Suppressor macrophage (primary cell): ENCODE measurements at regions not wholly inside any gene's neighbourhood (a gene's known extent, or its start where the extent isn't known, plus 50 kb on each side); places are given as distances from the start of the nearest gene placed in this dataset.
"Not testable (repeated sequence)": the region's sequence is repeated elsewhere in the genome, so short reads cannot be mapped to it uniquely, and the experiment has no call there.

ENCODE experiments used
- DNase-seq, 4 experiments: peaks; one replicate each; pipeline ENCODE4 v3.0.0-alpha.2; 2020 to 2022

DNA sequence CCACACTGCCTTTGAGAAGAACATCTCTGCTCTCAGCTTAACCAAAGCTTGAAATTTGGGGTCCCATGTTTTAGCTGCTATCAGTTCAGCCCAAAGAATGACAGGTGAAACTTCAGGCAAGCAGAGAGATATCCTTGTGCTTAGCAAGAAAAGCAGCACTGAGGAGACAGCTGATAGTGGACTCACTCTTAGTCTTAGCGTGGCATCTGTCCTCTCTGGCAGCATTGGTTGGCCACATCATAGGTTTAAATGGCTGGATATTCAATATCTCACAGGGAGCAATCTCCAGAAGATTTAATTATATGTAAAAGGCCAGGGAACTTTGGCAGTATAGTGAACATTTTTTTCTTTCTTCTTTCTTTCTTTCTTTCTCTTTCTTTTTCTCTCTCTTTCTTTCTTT, 131.1 kb upstream of the SGK1 start:
- DNase-seq, result no peak

DNA sequence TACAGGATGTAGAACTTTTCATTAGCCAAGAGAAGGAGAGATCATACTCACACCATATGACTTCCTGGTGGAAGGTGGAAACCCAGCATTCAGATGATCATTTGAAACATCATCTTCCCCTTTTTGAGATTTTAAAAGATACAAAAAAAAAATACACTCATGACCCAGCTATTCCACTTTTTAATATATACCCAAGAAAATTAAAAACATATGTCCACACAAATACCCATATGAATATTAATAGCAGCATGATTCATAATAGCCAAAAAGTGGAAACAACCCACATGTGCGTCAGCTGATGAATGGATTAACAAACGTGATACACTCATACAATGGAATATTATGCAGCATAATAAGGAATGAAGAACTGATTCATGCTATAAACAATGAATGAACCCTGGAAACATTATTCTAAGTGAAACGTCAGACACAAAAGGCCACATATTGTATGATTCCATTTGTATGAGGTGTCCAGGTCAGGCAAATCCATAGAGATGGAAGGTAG, 130.0 kb upstream of the SGK1 start:
- peak; percentile 63 to 94 (median 82) for DNase-seq

DNA sequence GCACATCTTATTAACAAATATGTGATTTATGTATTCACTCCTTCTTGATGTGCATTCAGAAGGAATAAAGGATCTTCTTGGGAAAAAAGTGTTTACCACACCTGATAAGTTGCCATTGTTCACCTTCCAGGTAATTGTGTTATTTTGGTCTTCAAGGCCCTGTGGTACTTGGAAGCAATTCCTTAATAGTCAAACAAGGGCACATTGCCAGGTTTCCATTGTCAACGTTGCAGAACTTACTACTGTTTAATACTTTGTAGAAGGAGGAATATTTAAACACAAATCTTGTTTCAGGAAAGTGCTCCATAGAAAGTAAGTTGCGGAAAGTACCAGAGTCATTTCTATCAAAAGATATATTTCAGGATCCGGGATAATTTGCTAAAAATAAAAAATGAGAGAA, 129.5 kb upstream of the SGK1 start:
- peak in 2 of 4 experiments; percentile 42 to 57 for DNase-seq

DNA sequence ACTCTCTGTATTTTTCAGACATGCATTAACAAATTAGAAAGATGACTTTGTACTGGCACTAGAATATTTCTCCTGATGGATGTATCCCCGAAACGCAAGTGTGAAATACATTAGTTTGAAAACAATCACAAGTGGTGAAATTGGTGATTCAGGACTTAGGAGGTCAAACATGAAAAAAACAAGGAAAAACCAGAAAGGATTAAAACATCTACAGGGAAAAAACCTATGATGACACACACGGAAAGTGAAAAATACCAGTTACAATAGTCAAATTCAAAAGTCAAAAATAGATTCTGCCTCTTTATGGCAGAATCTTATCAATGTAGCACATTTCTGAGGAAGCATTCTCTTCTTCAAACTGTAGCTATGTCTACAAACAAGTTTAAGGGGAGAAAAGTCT, 129.0 kb upstream of the SGK1 start:
- DNase-seq, result peak in 1 of 4 experiments; percentile 46

DNA sequence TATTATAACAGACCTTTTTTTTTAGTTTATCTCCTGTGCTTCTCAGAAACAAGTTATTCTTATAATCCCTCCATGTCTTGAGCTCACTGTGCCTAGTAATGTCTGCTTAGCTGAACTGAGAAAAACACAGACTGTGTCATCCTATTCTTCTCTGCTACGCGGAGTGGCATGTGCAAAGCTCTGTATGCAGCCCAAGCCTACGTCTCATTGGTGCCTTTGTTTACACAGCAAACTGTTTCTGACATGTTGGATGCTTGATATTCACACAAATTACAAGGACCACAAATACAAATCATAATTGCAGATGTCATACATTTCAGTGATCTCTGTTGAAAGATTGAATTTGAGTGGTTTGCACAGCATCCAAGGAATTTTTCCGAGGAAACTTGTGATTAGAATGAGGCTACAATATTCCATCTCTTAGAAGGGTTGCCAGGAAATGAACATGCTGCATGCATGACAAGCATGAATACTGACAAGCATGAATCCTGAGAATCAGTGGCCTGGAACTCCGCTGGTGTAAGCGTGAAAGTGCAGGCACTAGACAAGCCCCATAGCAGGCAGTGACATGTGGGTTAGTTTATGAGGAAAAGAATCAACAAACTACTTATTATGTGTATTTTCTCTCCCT, 128.4 kb upstream of the SGK1 start:
- peak in 1 of 4 experiments; percentile 35 for DNase-seq

DNA sequence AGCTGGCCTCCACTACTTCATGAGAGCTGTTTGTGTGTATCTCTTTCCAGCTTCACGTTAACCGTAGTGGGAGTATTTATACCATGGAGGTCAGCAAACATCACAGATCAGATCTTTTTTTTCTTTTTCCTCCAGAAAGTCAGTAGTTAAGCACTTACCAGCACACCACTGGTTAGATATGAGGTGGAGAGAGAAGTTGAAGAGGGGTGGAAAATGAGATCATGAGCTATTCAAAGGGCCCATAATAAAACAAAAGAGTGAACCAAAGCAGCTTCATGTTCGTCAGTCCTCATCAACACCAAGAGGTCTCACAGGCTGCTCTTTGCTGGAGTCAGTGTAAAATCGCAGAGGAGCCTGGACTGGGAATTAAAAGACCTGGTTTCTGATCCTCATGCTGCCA, 125.1 kb upstream of the SGK1 start:
- no peak for DNase-seq

DNA sequence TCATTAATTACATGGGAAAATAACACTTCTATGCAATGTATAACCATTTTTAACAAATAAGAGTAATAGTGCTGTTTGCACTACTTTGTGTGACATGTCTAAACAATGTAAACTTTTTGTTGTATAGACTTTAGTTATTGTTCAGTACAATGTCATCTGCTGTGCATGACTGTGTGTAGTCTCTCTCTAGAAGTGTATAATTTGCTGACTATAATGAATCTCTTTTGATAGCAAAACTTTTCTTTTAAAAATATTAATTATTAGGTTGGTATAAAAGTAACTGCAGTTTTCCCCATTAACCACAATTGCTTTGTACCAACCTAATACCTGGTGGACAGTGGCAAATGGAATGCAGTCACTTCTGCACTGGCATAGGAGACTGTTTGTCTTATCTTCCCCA, 124.2 kb upstream of the SGK1 start:
- DNase-seq, result no peak

DNA sequence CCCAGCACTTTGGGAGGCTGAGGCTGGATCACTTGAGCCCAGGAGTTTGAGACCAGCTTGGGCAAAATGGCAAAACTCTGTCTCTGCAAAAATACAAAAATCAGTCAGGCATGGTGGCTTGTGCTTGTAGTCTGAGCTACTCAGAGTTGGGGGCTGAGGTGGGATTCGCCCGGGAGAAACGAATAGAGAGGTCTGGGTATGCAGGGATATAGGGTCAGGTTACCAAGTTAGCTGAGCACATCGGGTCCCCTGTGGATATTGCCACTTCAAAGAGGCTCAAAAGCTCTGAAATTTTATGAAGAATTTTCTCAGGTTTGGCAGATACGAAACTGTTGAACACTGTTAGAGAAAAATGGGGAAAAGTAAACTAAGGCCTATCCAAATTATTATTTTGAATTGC, 120.9 kb upstream of the SGK1 start:
- DNase-seq, result no peak

DNA sequence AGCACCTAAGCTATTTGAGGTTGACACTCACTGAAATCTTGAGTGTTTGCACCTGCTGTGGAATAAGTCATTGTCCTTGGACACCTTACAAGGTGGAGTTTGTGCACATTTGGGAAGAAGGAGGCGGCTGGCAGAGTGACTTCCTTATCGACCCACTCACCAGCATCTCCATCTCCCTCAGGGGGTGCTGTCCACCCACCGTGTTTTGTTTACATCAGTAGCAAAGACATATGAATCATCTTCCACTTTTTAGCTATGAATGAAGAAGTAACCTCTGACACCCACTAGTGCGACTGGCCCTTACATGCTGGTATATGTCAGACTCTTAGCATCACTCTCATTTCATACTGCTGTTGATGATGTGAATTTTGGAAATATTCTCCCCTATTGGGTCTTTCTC, 119.5 kb upstream of the SGK1 start:
- peak; percentile 84 to 98 (median 91) for DNase-seq

DNA sequence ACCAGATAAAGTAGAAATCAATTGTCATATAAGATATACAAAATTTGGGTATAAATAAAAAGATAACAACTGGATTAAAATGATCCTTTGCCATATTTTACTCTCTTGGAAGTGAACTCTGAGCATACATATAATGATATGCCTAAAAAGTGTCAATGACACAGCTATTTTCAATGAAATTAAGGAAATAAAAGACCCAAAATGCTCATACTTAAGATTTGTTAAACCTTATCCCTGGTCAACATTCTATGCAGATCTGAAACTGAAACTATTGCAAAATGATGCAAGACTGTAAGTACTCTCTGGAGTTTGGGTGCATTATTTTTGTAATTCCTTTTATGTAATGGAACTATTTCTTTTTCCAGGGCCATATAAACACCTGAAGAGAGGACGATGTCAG, 119.0 kb upstream of the SGK1 start:
- peak in 2 of 4 experiments; percentile 74 to 75 for DNase-seq

DNA sequence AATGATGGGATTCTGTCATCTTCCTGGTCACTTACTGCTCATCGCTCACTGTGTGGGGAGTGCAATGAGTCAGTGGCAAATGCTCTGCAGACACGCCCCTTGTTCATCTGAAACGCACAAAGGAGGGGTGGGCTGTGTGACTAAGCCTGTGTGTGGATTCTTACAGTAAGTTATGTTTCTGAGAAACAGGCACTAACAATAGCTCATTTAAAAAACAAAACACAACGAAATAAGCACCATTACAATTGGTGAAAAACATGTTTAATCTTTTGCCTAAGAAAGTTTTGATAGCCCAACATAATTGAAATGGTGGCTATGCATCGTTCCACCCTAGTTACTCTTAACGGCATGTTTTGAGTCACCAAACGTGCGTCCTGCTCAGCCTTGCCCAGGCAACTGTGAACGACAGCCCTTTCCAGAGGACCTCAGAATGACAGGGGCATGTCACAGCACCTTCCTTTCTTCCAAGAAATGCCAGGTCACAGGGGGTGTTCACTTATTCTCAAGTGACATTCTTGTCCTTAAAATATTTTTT, 118.4 kb upstream of the SGK1 start:
- DNase-seq, result peak; percentile 86 to 97 (median 90)

DNA sequence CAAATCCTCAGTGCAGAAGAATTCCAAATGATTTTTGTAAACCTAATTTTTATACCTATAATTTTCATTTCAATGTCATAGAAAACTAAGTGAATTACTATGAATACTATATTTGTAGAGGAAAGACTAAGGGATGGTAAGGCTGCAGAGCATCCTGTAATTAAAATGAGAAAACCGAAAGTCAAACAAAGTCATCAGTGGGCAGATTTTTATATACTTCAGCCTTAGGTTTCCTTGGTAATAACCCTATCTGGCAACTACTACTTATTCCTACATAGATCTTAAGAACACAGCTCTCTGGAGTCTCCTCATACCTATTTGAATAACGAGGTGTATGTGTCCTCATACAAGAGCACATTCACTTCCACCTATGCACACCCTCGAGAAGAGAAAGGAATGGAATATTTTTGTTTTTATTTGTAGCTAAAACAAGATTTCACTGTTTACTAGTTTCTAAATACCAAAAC, 117.9 kb upstream of the SGK1 start:
- DNase-seq, result no peak

DNA sequence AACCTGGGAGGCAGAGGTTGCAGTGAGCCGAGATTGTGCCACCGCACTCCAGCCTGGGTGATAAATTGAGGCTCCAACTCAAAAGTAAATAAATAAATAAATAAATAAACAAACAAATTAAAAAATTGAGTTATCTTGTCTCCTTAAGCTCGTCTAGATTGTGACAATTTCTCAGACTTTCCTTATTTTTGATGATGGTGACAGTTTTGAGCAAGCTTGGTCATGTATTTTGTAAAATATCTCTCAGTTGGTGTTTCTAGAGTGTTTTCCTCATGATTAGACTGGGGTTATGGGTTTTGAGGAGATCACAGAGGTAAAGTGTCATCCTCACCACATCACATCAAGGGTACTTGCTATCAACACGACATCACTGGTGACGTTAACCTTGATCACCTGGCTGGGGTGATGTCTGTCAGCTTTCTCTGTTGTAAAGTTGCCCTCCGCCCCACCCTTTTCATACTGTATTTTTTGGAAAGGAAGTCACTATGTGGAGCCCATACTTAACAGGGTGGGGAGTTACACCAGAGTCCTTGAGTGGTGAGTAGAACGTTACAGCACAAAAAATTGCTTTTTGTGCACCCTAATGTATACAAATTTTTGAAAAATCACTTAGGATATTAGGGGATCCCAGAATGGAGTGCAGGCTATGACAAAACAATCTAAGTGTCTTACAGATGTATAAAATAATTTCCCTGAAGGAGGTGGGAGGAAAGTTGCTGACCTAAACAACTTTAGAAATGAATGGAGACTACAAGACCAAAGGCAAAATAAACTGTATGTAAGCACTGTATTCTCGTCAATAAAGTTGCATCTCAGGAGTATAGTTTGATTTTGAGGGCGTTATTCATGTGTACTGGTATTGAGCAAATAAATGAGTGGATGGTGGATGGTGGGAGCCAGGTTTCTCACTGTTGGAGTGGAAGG, 116.4 kb upstream of the SGK1 start:
- no peak for DNase-seq

DNA sequence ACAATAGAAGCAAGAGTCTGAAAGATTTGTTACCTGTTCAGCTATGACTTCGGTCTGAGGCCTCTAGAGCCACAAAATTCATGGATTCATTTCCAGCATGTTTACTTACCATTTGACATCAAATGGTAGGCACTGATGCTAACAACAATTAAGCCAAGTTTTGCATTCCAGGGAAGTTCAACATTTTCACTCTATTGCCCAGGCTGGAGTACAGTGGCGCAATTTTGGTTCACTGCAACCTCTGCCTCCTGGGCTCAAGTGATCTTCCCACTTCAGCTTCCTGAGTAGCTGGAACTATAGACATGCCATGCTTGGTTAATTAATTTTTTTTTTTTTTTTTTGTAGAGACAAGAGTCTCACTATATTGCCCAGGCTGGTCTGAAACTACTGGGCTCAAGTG, 114.1 kb upstream of the SGK1 start:
- peak in 3 of 4 experiments; percentile 61 to 70 (median 66) for DNase-seq

DNA sequence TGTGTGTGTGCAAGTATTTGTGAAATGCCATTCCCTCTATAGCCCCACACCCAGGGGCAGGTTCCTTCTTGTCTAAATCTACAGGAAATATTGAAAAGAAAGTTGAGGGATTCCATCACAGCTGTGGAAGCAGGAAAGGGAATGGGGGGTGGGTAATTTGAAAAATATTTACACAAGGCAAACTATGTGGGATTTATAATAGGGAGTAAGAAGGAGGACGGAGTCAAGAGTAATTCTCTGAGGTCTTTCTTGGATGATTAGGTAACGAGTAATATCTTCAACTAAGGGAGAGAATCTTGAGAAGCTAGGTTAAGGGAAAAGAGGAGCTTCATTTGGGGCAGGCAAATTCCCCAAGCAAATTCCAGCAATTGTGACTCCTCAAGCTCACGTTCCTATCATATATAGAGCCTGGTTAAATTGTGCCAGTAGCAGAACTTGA, 113.5 kb upstream of the SGK1 start:
- DNase-seq, result no peak

DNA sequence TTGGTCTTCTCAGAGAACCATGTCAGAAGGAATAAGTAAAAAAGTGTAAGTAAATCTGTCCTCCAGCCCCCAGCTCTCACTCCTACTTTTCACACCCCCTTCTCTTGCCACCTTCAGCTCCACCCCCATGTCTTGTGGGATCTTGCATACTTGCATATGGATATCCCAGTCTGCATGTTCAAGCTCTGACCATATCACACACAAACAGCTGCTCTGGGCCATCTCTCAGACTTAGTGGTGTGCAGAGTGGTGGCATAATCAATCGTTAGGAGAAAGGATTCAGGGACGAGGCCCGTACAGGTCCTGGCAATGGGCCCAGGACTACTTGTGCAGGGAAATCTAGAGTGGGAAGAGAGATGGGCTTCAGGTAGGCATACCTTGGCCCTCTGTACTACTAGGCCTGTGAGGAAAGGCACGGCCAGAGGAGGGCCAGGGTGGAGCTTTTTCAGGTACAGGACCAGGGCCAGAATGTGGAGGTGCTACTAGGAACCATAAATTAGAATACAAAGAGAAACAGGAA, 112.0 kb upstream of the SGK1 start:
- no peak for DNase-seq

DNA sequence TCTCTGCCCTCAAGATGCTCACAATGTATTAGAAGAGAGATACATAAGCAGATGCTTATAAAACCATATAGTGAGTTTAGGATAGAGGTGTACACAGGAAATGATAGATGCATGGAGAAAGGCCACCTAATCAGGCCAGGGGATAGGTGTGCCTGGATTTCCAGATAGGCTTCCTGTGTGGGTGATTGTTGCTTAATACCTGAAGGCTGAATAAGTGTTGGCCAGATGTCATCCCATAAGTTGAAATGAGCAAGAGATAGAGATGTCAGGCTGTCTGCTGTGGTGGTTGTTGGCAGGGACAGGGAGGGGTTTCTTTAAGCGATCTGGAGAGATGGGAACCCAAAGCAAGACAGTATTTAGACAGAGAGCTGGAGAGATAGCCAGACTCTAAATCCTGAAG, 109.8 kb upstream of the SGK1 start:
- DNase-seq, result no peak

DNA sequence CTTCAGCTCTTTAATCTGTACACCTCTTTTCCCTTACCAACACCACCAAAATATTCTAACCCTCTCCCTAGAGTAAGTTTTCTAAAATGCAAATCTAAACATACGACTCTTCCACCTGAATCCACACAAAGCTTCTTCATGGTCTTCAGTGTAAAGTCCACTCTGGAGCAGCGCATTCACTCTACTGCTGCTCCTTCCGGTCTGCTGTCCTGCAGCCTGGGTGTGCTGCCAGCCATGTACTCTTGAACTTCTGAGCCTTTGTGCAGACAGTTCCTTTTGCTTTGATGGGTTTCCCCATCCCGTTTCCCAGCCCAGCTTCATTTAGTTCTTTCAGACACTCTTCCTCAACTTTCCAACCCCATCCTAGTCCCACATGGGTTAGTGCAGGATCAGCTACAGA, 108.7 kb upstream of the SGK1 start:
- peak in 1 of 4 experiments; percentile 0 for DNase-seq

DNA sequence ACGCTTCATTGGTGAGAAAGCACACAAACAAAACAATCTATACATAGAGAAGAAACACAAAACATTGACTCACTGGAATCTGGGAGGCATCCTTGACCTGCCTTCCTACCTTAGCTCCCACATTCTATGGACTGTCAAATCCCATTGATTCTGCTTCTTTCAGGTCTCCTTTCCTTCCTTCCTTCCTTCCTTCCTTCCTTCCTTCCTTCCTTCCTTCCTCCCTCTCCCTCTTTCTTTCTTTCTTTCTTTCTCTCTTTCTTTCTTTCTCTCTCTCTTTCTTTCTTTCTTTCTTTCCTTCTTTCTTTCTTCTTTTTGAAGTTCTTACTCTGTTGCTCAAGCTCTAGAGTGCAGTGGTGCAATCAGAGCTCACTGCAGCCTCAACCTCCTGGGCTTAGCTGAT, 108.0 kb upstream of the SGK1 start:
- not testable (repeated sequence) for DNase-seq

DNA sequence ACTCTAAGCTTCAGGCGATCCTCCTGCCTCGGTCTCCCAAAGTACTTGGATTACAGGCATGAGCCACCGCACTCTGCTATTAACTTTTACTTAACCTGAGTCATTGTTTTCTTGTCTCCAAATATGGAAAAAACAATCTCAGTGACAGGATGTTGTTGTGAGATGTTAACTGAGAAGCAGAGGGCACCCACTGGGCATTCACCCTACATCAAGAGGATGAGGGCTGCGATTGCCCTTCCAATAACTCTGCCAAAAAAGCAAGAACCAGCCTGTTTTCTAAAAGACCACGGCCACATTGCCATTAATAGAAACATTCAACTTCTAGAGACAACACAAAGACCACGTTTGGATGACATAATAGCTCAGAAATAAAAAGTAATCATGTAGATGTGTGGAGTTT, 107.6 kb upstream of the SGK1 start:
- peak in 1 of 4 experiments; percentile 0 for DNase-seq

DNA sequence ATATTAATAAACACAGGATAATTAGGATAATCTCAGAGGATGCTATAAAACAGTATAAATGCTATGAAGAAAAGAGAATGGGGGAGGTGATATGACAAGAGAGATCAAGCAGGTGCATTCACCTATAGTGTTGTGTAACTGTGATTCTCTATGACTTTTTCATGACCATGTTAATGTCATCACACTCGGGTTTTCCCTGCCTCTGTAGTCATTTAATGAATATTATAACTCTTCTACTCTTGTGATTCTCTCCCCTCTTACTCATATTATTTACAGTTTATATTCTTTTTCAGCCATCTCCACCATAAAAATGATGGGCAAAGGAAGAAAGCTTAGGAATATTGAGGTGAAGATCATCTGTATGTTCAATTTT, 106.9 kb upstream of the SGK1 start:
- peak in 1 of 4 experiments; percentile 0 for DNase-seq

DNA sequence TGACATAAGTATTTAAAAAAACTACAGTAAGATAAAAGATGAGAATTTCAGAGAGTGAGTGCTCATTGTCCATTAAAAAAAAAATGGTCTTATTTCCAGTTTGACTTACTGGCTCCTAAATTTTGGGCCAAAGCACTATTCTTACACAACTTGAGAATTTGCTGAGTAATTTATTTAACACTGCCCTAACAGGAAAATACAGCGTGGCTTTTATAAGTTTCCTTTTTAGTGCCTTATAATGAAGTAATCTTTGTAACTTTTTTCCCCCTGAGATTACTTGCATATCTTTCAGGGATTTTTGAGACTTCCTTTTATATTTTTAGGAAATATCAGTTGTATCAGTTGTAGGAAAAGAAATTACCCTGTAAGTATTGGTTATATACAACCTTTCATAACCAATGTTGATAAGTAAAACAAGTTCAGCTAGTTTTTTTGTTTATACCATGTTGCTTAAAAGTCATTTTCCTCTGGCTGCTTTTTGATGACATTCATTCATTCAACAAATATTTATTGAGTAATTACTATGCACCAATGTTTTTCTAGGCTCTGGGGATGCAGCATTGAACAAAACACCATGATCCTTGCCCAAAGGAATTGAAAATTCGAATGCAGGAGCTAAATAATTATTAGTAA, 106.4 kb upstream of the SGK1 start:
- DNase-seq, result peak in 3 of 4 experiments; percentile 11 to 78 (median 73)
